GM21786 (cell line): ENCODE measurements at regions not wholly inside any gene's neighbourhood (a gene's known extent, or its start where the extent isn't known, plus 50 kb on each side); places are given as distances from the start of the nearest gene placed in this dataset.
"Not testable (repeated sequence)": the region's sequence is repeated elsewhere in the genome, so short reads cannot be mapped to it uniquely, and the experiment has no call there.

Source experiments
- ATAC-seq: cut with Tn5 transposase; IDR thresholded peaks from one replicate; pipeline ENCODE4 v1.9.1; 2021; ENCODE audit not compliant: unreplicated experiment

GRCh38 chr1:182166750-182167149 is 105.2 kb upstream of the ZNF648 start:
- no peak for ATAC-seq

GRCh38 chr1:182166321-182166720 is 104.8 kb upstream of the ZNF648 start:
- ATAC-seq = no peak

DNA sequence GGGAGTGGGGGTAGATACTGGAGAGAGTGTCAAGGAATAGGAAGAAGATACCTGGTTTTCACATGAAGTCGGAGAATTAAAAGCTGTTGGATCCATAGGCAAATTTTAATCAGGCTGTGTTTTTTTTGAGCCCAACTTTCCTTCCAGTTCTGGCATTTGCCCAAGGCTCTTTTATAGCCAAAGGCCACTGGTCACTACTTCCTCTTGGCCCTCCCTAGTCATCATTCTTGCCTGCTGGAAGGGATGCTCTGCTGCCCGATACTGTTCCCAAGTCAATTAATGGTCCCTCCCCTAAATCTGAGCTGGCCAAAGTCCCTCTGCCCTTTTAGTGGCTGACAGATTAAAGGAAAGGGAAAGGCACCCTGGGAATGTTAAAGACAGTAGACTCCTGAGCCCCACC is 102.8 kb upstream of the ZNF648 start:
- no peak for ATAC-seq

DNA sequence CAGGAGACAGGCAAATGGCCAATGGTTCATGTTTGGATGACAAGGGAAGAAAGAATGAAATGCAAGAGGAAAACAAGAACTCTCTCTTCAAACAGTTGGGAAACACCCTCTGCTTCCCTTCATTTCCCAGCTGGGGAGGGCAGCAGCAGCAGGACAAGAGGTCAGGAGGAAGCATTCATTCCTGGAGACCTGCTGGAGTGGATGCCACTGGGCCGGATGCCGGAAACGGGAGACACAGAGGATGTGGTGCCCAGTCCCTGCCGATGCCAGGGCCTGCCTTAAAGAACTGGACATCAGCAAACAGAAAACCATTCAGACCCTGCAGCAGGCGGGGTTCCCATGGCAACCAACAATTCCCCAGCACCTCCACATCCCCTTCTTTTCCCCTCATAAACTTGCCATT is 102.3 kb upstream of the ZNF648 start:
- ATAC-seq = no peak

- no peak for ATAC-seq
Observed at GRCh38 chr1:182159443-182159842, 97.9 kb upstream of the ZNF648 start.

- no peak for ATAC-seq
Observed at GRCh38 chr1:182157187-182157586, 95.7 kb upstream of the ZNF648 start.

- ATAC-seq = not testable (repeated sequence)
Observed at GRCh38 chr1:182154425-182154824, 92.9 kb upstream of the ZNF648 start.

- no peak for ATAC-seq
Observed at GRCh38 chr1:182149411-182149965, 88.0 kb upstream of the ZNF648 start.

- ATAC-seq = no peak
Observed at GRCh38 chr1:182147951-182148350, 86.4 kb upstream of the ZNF648 start.

DNA sequence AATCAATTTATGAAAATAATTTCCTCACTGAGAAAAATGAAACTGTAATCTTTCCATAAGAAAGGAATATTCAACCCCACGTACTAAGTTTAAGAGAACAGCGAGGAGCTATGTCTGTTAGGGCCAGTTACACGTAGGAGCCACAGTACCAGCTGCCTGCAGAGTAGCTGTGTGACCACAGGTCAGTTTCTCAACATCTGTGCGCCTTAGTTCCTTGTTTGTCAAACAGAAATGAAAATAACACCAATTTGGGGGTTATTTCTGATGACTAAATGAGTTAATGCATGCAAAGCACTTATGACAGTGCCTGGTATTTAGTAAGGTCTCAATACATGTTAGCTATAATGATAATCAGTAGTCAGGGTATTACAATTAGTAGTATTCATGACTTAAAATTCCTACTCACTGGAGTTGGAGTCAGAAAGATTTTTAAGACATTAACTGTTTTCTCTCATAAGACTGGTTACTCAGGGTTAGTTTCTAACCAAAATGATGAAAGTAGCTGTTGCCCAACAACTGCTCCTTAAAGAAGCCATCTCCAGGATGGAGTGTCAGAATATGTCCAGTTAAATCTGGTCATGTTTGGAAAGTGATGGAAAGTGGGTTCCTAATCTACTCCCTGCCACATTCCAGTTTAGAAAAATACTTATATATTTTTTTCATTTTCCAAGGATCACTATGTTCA is 85.8 kb upstream of the ZNF648 start:
- peak; percentile 87 for ATAC-seq

- no peak for ATAC-seq
Observed at GRCh38 chr1:182146286-182146685, 84.8 kb upstream of the ZNF648 start.

GRCh38 chr1:182145441-182145840 is 83.9 kb upstream of the ZNF648 start:
- ATAC-seq = no peak

DNA sequence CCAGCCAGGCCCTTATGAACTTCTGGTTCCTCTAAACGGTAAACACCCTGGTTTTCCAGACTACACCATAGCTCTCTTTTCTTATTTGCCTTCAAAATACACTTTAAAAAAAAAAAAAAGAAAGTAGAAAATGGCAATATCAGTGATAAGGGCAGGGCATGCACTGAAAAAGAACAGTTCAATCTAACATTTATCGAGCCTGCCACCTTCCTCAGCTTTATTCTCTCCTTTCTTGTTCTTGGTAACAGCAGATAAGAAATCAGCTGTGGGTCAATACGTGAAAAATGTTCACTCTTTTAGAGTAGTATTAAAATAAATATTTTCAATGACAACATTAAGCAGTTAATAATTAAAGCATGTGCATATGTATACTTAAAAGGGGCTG is 83.1 kb upstream of the ZNF648 start:
- ATAC-seq = no peak

GRCh38 chr1:182143825-182144645 is 82.5 kb upstream of the ZNF648 start:
- ATAC-seq = no peak

GRCh38 chr1:182143154-182143657 is 81.7 kb upstream of the ZNF648 start:
- ATAC-seq = peak; percentile 36

GRCh38 chr1:182142621-182143020 is 81.1 kb upstream of the ZNF648 start:
- no peak for ATAC-seq

DNA sequence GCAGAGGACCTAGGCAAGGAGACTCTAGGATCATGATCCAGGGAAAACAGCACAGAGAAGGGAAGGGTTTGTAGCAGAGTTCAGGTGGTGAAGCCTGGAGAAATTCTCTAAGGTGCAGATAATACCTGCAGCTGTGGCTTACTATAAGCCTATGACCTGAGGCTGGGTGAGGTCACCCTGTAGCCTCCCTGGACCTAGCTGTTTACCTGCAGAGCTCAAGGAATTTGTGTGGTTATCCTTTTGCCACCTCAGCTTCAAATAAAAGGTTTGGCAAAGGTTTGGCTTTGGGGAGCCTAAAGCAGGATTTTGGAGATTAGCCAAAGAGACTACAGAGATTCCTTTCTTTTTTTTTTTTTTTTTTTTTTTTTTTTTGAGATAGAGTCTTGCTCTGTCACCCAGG is 79.5 kb upstream of the ZNF648 start:
- ATAC-seq = no peak

DNA sequence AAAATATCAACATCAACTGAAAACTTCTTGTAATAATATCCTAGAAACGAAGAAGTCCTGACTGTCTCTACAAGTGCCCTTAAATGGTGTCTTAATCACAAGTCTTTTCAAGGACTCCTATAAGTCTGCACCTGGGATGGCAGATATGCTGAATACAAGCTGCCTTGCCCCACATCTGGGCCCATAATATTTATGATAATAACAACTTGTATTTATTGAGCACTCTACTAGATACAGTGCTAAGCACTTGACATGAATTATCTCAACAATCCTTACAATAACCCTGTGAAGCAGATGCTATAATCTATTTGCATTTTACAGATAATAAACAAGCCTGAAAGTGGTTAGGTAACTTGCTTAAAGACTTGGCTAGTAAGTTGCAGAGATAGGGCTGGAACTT is 78.0 kb upstream of the ZNF648 start:
- ATAC-seq = no peak

DNA sequence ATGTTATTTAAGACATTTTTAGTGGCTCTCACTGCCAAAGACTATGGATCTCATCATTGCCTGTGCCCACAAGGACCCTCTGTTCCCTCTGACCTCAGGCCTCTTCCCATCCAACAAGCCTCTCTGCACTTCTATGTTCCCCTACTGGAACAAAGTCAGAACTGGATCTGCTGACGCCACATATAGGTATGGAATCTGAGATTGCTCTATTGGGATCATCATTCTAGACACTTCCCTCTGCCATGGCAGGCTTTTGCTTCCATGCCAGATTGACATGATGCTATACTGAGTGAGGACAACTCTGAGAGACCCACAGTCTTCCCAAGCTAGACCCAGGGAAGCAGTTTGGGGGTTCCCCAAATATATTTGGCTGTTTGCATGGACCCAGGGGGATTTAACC is 76.0 kb upstream of the ZNF648 start:
- no peak for ATAC-seq

GRCh38 chr1:182135946-182136345 is 74.4 kb upstream of the ZNF648 start:
- no peak for ATAC-seq

GRCh38 chr1:182134257-182134656 is 72.7 kb upstream of the ZNF648 start:
- no peak for ATAC-seq

GRCh38 chr1:182133181-182133580 is 71.7 kb upstream of the ZNF648 start:
- ATAC-seq = no peak
